WTC11 (cell line): ENCODE measurements at regions not wholly inside any gene's neighbourhood (a gene's known extent, or its start where the extent isn't known, plus 50 kb on each side); places are given as distances from the start of the nearest gene placed in this dataset.

Experiments used
- JUN ChIP-seq: sonication (generic); formaldehyde crosslinking; IDR thresholded peaks from 2 replicates; pipeline ENCODE4 v1.8.0; 2023; ENCODE audit warnings: mild to moderate bottlenecking, missing genetic modification reagents
- TF ChIP-seq, protein P1 (sequence below): sonication (generic); formaldehyde crosslinking; IDR thresholded peaks from 2 replicates; pipeline ENCODE4 v1.8.1; 2023; ENCODE audit warnings: mild to moderate bottlenecking, missing genetic modification reagents, moderate library complexity
- TF ChIP-seq, protein P2 (sequence below): fragments of 200-600 bp; IDR thresholded peaks from 2 replicates; pipeline ENCODE4 v1.8.0; 2022; ENCODE audit warnings: antibody characterized with exemption
- TF ChIP-seq, protein P3 (sequence below): fragments of 250-450 bp; sonication (Bioruptor Pico); IDR thresholded peaks from 2 replicates; pipeline ENCODE4 v1.9.0; 2021; ENCODE audit warnings: moderate library complexity, mild to moderate bottlenecking, inconsistent platforms, borderline replicate concordance

DNA sequence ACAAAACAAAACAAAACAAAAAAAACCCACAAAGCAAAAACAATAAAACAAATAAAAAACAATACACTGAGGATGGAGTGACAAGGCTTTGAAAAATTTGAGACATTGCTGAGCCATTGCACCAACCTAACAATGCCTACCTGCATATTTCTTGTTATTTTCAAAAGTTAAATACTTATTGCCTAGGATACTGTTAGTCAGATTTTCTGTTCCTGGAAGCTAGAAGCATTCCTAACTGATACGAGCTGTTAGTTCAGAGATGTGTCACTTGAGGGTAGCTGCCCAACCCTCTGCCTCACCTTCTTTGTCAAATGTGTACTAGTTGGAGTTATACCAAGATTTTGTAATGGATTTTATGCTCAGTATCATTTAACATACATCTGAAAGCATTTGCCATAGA, 187.2 kb downstream of the TXNL1 start:
- TF ChIP-seq, protein P1, sequence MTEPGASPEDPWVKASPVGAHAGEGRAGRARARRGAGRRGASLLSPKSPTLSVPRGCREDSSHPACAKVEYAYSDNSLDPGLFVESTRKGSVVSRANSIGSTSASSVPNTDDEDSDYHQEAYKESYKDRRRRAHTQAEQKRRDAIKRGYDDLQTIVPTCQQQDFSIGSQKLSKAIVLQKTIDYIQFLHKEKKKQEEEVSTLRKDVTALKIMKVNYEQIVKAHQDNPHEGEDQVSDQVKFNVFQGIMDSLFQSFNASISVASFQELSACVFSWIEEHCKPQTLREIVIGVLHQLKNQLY, result no peak
- TF ChIP-seq, protein P2, sequence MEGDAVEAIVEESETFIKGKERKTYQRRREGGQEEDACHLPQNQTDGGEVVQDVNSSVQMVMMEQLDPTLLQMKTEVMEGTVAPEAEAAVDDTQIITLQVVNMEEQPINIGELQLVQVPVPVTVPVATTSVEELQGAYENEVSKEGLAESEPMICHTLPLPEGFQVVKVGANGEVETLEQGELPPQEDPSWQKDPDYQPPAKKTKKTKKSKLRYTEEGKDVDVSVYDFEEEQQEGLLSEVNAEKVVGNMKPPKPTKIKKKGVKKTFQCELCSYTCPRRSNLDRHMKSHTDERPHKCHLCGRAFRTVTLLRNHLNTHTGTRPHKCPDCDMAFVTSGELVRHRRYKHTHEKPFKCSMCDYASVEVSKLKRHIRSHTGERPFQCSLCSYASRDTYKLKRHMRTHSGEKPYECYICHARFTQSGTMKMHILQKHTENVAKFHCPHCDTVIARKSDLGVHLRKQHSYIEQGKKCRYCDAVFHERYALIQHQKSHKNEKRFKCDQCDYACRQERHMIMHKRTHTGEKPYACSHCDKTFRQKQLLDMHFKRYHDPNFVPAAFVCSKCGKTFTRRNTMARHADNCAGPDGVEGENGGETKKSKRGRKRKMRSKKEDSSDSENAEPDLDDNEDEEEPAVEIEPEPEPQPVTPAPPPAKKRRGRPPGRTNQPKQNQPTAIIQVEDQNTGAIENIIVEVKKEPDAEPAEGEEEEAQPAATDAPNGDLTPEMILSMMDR, result no peak
- TF ChIP-seq, protein P3, sequence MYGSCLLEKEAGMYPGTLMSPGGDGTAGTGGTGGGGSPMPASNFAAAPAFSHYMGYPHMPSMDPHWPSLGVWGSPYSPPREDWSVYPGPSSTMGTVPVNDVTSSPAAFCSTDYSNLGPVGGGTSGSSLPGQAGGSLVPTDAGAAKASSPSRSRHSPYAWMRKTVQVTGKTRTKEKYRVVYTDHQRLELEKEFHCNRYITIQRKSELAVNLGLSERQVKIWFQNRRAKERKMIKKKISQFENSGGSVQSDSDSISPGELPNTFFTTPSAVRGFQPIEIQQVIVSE (CRISPR knock-in tag), result no peak
- no peak for TF ChIP-seq JUN (CRISPR knock-in tag)
